HepG2 (cell line): ENCODE measurements at regions not wholly inside any gene's neighbourhood (a gene's known extent, or its start where the extent isn't known, plus 50 kb on each side); places are given as distances from the start of the nearest gene placed in this dataset.

Experiments used
- ATAC-seq: fragments of 200-7000 bp; cut with Tn5 transposase; 3 replicates; pipeline ENCODE4 v1.9.1; 2020; ENCODE audit warnings: mild to moderate bottlenecking, moderate library complexity
- BruUV-seq: library from RNA; stranded (reverse); fragments of 400-500 nt; replicated peaks from 2 replicates; lab custom pipeline; 2021; lab: Mats Ljungman, UMichigan
- CTCF ChIA-PET: fragments of 300-600 bp; formaldehyde crosslinking; extraction: SDS; loops from one replicate; lab custom pipeline; 2021; ENCODE audit warnings: low total read pairs, inconsistent platforms, low intra/inter-chr PET ratio; lab: Yijun Ruan, JAX
- POLR2A ChIA-PET: fragments of 350-600 bp; sonication (Branson Sonifier 250); formaldehyde crosslinking; loops from one replicate; lab custom pipeline; 2020; ENCODE audit warnings: antibody characterized with exemption, inconsistent platforms; lab: Yijun Ruan, JAX
- DNase-seq: peaks from one replicate; pipeline ENCODE4 v3.0.0-alpha.2; 2015; ENCODE audit warnings: low spot score
- FAIRE-seq: peaks from 3 replicates; lab custom pipeline; 2011; peaks lifted over from hg19 to GRCh38; lab: Jason Lieb, UNC
- H2AFZ ChIP-seq: one replicate; pipeline ENCODE4 v1.6.1; 2011; ENCODE audit warnings: low read length, inconsistent platforms
- H3K27ac ChIP-seq: fragments of 300-600 bp; 3 replicates; pipeline ENCODE4 v1.8.0; 2011; ENCODE audit warnings: mixed run types, mild to moderate bottlenecking, mixed read lengths, low read length, inconsistent platforms; ENCODE audit not compliant: insufficient read depth; ENCODE audit errors: extremely low read length
- H3K27me3 ChIP-seq, 2 experiments: fragments of 200-600 bp in 1 of 2; 2 replicates in 1 of 2; 3 replicates in 1 of 2; pipeline versions ENCODE4 v1.6.0 to v1.8.0; 2011; ENCODE audit warnings: low read length in 2 of 2, mild to moderate bottlenecking in 2 of 2, moderate library complexity in 2 of 2, inconsistent platforms in 1 of 2; ENCODE audit not compliant: insufficient read depth in 2 of 2, control insufficient read depth in 1 of 2
- H3K36me3 ChIP-seq, 2 experiments: fragments of 200-600 bp in 1 of 2; replicated peaks in 1 of 2; 2 replicates in 1 of 2; 3 replicates in 1 of 2; pipeline versions ENCODE4 v1.5.1 to v1.8.0; 2011; ENCODE audit warnings: low read length in 2 of 2, inconsistent platforms in 1 of 2; ENCODE audit not compliant: insufficient read depth in 2 of 2, control insufficient read depth in 1 of 2
- H3K4me1 ChIP-seq: 2 replicates; pipeline ENCODE4 v1.5.1; 2012; ENCODE audit warnings: low read length, inconsistent platforms; ENCODE audit not compliant: insufficient read depth
- H3K4me2 ChIP-seq: 2 replicates; pipeline ENCODE4 v1.6.0; 2011; ENCODE audit warnings: low read depth, low read length, inconsistent platforms
- H3K4me3 ChIP-seq, 3 experiments: fragments of 200-600 bp in 1 of 3; sonication (generic), shearing (Covaris generic) in 1 of 3; replicated peaks in 1 of 3; 2 replicates each; pipeline ENCODE4 v1.5.1; 2011 to 2016; ENCODE audit warnings: low read length in 3 of 3, inconsistent platforms in 2 of 3, low read depth in 2 of 3, mild to moderate bottlenecking in 2 of 3, control low read depth in 1 of 3, mixed read lengths in 1 of 3; ENCODE audit not compliant: insufficient read depth in 1 of 3
- H3K79me2 ChIP-seq: one replicate; pipeline ENCODE4 v1.6.1; 2011; ENCODE audit warnings: low read length, inconsistent platforms; ENCODE audit not compliant: insufficient read depth
- H3K9ac ChIP-seq: 2 replicates; pipeline ENCODE4 v1.6.0; 2011; ENCODE audit warnings: mild to moderate bottlenecking, low read depth, low read length, inconsistent platforms; ENCODE audit not compliant: insufficient read depth
- H3K9me3 ChIP-seq: 2 replicates; pipeline ENCODE4 v1.5.1; 2012; ENCODE audit warnings: mild to moderate bottlenecking, low read length
- H4K20me1 ChIP-seq: 2 replicates; pipeline ENCODE4 v1.6.0; 2011; ENCODE audit warnings: inconsistent platforms, mild to moderate bottlenecking, low read length, moderate library complexity; ENCODE audit not compliant: insufficient read depth
- HDAC2 ChIP-seq: sonication (generic); formaldehyde crosslinking; IDR thresholded peaks from 2 replicates; pipeline ENCODE4 v1.4.0; 2020; ENCODE audit warnings: missing genetic modification reagents
- POLR2AphosphoS2 ChIP-seq: IDR thresholded peaks from 2 replicates; pipeline ENCODE4 v1.6.1; 2011; ENCODE audit warnings: low read depth, low read length, improper control_type of control experiment
- SMARCC2 ChIP-seq: fragments of 450-650 bp; IDR thresholded peaks from 2 replicates; pipeline ENCODE4 v1.6.1; 2017; ENCODE audit warnings: antibody characterized with exemption, mild to moderate bottlenecking
- ZBTB40 ChIP-seq, 2 experiments: fragments of 450-650 bp in 1 of 2; sonication (generic) in 1 of 2; formaldehyde crosslinking in 1 of 2; IDR thresholded peaks; 2 replicates each; pipeline versions ENCODE4 v1.6.1 to v1.8.0; 2016 to 2022; ENCODE audit warnings: antibody characterized with exemption in 1 of 2, mild to moderate bottlenecking in 1 of 2, missing genetic modification reagents in 1 of 2
- ZFP91 ChIP-seq: sonication (generic); formaldehyde crosslinking; IDR thresholded peaks from 2 replicates; pipeline ENCODE4 v1.9.0; 2022; ENCODE audit warnings: missing genetic modification reagents, mild to moderate bottlenecking, borderline replicate concordance
- ZNF354B ChIP-seq: sonication (generic); formaldehyde crosslinking; IDR thresholded peaks from 2 replicates; pipeline ENCODE4 v1.8.0; 2022; ENCODE audit warnings: mild to moderate bottlenecking, missing genetic modification reagents
- ZNF513 ChIP-seq: sonication (generic); formaldehyde crosslinking; conservative IDR thresholded peaks from 2 replicates; pipeline ENCODE4 v1.5.0; 2020; ENCODE audit warnings: missing genetic modification reagents
- ZNF678 ChIP-seq: sonication (generic); formaldehyde crosslinking; IDR thresholded peaks from 2 replicates; pipeline ENCODE4 v1.4.0; 2020; ENCODE audit warnings: mild to moderate bottlenecking, missing genetic modification reagents
- ZNF713 ChIP-seq: sonication (generic); formaldehyde crosslinking; IDR thresholded peaks from 2 replicates; pipeline ENCODE4 v1.4.0; 2020; ENCODE audit warnings: mild to moderate bottlenecking, missing genetic modification reagents
- ZSCAN21 ChIP-seq: sonication (generic); formaldehyde crosslinking; IDR thresholded peaks from 2 replicates; pipeline ENCODE4 v1.8.0; 2022; ENCODE audit warnings: mild to moderate bottlenecking, missing genetic modification reagents, moderate library complexity, borderline replicate concordance
- WGBS: methylation state at CpG from one replicate; pipeline ENCODE4 v1.1.6; 2017; ENCODE audit warnings: low lambda C conversion rate; 5-methylcytosine and 5-hydroxymethylcytosine counted together
- in situ Hi-C: cut with HindIII; loops from 2 replicates; pipeline ENCODE4 v1.10.0; 2017; ENCODE audit warnings: low pct_unique_long_range_greater_than_20kb; ENCODE audit not compliant: extremely low pct_ligation_motif_present
- intact Hi-C: fragments of 100-400 bp; cut with micrococcal nuclease; formaldehyde crosslinking; loops from one replicate; pipeline ENCODE4 v1.10.0; 2022; ENCODE audit not compliant: unreplicated experiment
- TF ChIP-seq, protein P1 (sequence below): sonication (generic); formaldehyde crosslinking; IDR thresholded peaks from 2 replicates; pipeline ENCODE4 v1.5.1; 2020; ENCODE audit warnings: missing genetic modification reagents, mild to moderate bottlenecking, borderline replicate concordance

- no peak overlapping the region for H3K4me2 ChIP-seq
- H3K9me3 ChIP-seq: no peaks in the 10 kb centered on the region
- no peak for ATAC-seq
- ChIA-PET POLR2A (interaction anchor here (1.0 kb wide), 1 partner anchor 29 kb away, joined by 3 read pairs; no protein-coding TSS in a partner anchor), CTCF (no interaction called here)
- no peaks in the 10 kb centered on the region for H3K79me2 ChIP-seq
- H3K27me3 ChIP-seq: peaks cover 10 to 44% of the 10 kb centered on the region in 2 experiments; a peak in 4 of 5 replicates
- DNase-seq: no peak
- 76% methylated on average over 12 of the region's 13 CpGs for WGBS
- H3K4me1 ChIP-seq: peaks cover 88% of the 10 kb centered on the region
- intact Hi-C loops: no loop called here
- no peak overlapping the region for H3K9ac ChIP-seq
- no TSS peak for BruUV-seq
- no peak for FAIRE-seq
- no peak overlapping the region for H3K27ac ChIP-seq
- no peaks in the 10 kb centered on the region for H3K36me3 ChIP-seq
- no peaks in the 10 kb centered on the region for H4K20me1 ChIP-seq
- in situ Hi-C loops: loop anchor here (5.0 kb wide), 1 partner anchor 81 kb away; no protein-coding TSS in a partner anchor
- no peak overlapping the region for H3K4me3 ChIP-seq
- H2AFZ ChIP-seq: no peak overlapping the region
- TF ChIP-seq ZNF354B (CRISPR knock-in tag) (no peak), POLR2AphosphoS2 (no peak), HDAC2 (CRISPR knock-in tag) (no peak), SMARCC2 (no peak), ZSCAN21 (no peak), ZNF678 (no peak), ZNF713 (CRISPR knock-in tag) (no peak), ZFP91 (CRISPR knock-in tag) (no peak), ZBTB40 (IDR thresholded peaks at IDR 0.05) (no peak), ZBTB40 (CRISPR knock-in tag; IDR thresholded peaks at IDR 0.05) (no peak), ZNF513 (CRISPR knock-in tag) (no peak)
- TF ChIP-seq, protein P1, sequence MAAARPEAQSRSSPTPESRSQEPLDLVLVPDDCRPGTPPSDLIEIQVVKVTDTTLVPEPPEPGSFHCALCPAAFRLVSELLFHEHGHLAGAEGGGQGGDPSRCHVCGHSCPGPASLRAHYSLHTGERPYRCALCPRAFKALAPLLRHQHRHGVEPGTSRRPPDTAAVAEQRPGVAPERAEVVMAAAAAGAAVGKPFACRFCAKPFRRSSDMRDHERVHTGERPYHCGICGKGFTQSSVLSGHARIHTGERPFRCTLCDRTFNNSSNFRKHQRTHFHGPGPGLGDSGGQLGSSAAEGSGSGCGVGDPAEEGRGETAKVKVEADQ: no peak
Measured at GRCh38 chr6:41453244-41453643, 92.9 kb upstream of the FOXP4 start.
